ENCODE measurements at regions not wholly inside any gene's neighbourhood (a gene's known extent, or its start where the extent isn't known, plus 50 kb on each side); places are given as distances from the start of the nearest gene placed in this dataset.

GRCh38 chr11:119552106-119552485 is 129.1 kb upstream of the THY1 start:
- no peak for TF ChIP-seq CTCF (conservative IDR thresholded peaks at IDR 0.05 in 1 of 2, IDR thresholded peaks at IDR 0.05 in 1 of 2; ENCODE audit: low read depth in 1 of 2, low read length in 2 of 2)
- no peak for TF ChIP-seq EZH2 (IDR thresholded peaks at IDR 0.05; ENCODE audit: low read length, missing control alignments)

Measured in fibroblast of lung (primary cell).